SK-N-SH (cell line): ENCODE measurements at regions not wholly inside any gene's neighbourhood (a gene's known extent, or its start where the extent isn't known, plus 50 kb on each side); places are given as distances from the start of the nearest gene placed in this dataset.

ENCODE experiments used
- CTCF ChIA-PET: fragments of 300-600, 350-600 bp; formaldehyde crosslinking; extraction: SDS; loops from one replicate; lab custom pipeline; 2021; lab: Yijun Ruan, JAX
- POLR2A ChIA-PET: fragments of 350-600 bp; sonication (Branson Sonifier 250); formaldehyde crosslinking; extraction: SDS; loops from one replicate; lab custom pipeline; 2020; ENCODE audit warnings: antibody characterized with exemption, inconsistent platforms; lab: Yijun Ruan, JAX
- DNase-seq: peaks from one replicate; pipeline ENCODE4 v3.0.0; 2012
- H2AFZ ChIP-seq: fragments of 200-600 bp; sonication (generic); 2 replicates; pipeline ENCODE4 v1.8.1; 2016; ENCODE audit warnings: antibody characterized with exemption, mild to moderate bottlenecking, low read depth
- H3F3A ChIP-seq: fragments of 200-600 bp; sonication (generic); replicated peaks from 2 replicates; pipeline ENCODE3; 2016; ENCODE audit warnings: antibody characterized with exemption, mild to moderate bottlenecking; ENCODE audit not compliant: insufficient read depth
- H3K27ac ChIP-seq, 2 experiments: fragments of 200-500 bp in 1 of 2; fragments of 200-600 bp in 1 of 2; sonication (Bioruptor generic) in 1 of 2; sonication (generic), shearing (Covaris generic) in 1 of 2; 2 replicates each; pipeline versions ENCODE4 v1.5.1 to v1.6.1; 2014 to 2016; ENCODE audit warnings: low read depth in 2 of 2, inconsistent platforms in 1 of 2, low read length in 1 of 2, mild to moderate bottlenecking in 1 of 2, mixed read lengths in 1 of 2
- H3K27me3 ChIP-seq: fragments of 200-600 bp; sonication (generic), shearing (Covaris generic); 2 replicates; pipeline ENCODE4 v1.6.1; 2016; ENCODE audit warnings: mixed run types; ENCODE audit not compliant: insufficient read depth
- H3K36me3 ChIP-seq, 2 experiments: fragments of 200-500 bp in 1 of 2; fragments of 200-600 bp in 1 of 2; sonication (Bioruptor generic) in 1 of 2; sonication (generic) in 1 of 2; replicated peaks in 1 of 2; 2 replicates each; pipeline versions ENCODE3 to v1.5.1; 2014 to 2016; ENCODE audit warnings: low read length in 1 of 2, mild to moderate bottlenecking in 1 of 2; ENCODE audit not compliant: insufficient read depth in 2 of 2, control insufficient read depth in 1 of 2
- H3K4me1 ChIP-seq, 2 experiments: fragments of 200-500 bp in 1 of 2; fragments of 200-600 bp in 1 of 2; sonication (Bioruptor generic) in 1 of 2; sonication (generic), shearing (Covaris generic) in 1 of 2; 2 replicates each; pipeline versions ENCODE4 v1.5.1 to v1.6.1; 2014 to 2016; ENCODE audit warnings: low read depth in 1 of 2, low read length in 1 of 2, mixed run types in 1 of 2; ENCODE audit not compliant: insufficient read depth in 2 of 2, control insufficient read depth in 1 of 2
- H3K4me2 ChIP-seq: fragments of 200-600 bp; sonication (generic), shearing (Covaris generic); 2 replicates; pipeline ENCODE4 v1.6.1; 2017; ENCODE audit warnings: mixed run types
- H3K4me3 ChIP-seq, 2 experiments: fragments of 200-500 bp in 1 of 2; fragments of 200-600 bp in 1 of 2; sonication (Bioruptor generic) in 1 of 2; sonication (generic), shearing (Covaris generic) in 1 of 2; 2 replicates each; pipeline versions ENCODE4 v1.5.1 to v1.8.1; 2014 to 2016; ENCODE audit warnings: low read depth in 2 of 2, inconsistent platforms in 1 of 2, low read length in 1 of 2, mild to moderate bottlenecking in 1 of 2, mixed read lengths in 1 of 2, moderate library complexity in 1 of 2
- H3K79me2 ChIP-seq: fragments of 200-600 bp; sonication (generic); 2 replicates; pipeline ENCODE4 v1.8.1; 2017; ENCODE audit warnings: mild to moderate bottlenecking; ENCODE audit not compliant: insufficient read depth
- H3K9ac ChIP-seq: fragments of 200-600 bp; sonication (generic); 2 replicates; pipeline ENCODE4 v1.6.1; 2017; ENCODE audit warnings: mixed run types
- H3K9me2 ChIP-seq: fragments of 200-600 bp; sonication (generic); 2 replicates; pipeline ENCODE4 v1.6.1; 2017; ENCODE audit warnings: mixed run types
- H3K9me3 ChIP-seq: fragments of 200-600 bp; sonication (generic); 2 replicates; pipeline ENCODE4 v1.6.1; 2017; ENCODE audit warnings: mixed run types, mild to moderate bottlenecking, moderate library complexity
- H4K20me1 ChIP-seq: fragments of 200-600 bp; sonication (generic); 2 replicates; pipeline ENCODE4 v1.6.1; 2017; ENCODE audit warnings: mild to moderate bottlenecking, mixed run types; ENCODE audit not compliant: insufficient read depth
- CHD2 ChIP-seq: fragments of 150-350 bp; IDR thresholded peaks from 2 replicates; pipeline ENCODE4 v1.6.1; 2018; ENCODE audit warnings: low read length; ENCODE audit not compliant: partially characterized antibody
- EP300 ChIP-seq, 2 experiments: IDR thresholded peaks; 2 replicates each; pipeline versions ENCODE4 v1.4.0 to v1.6.1; 2012; ENCODE audit warnings: borderline replicate concordance in 1 of 2, low read depth in 1 of 2, low read length in 1 of 2
- EZH2phosphoT487 ChIP-seq: fragments of 200-600 bp; sonication (generic); IDR thresholded peaks from 2 replicates; pipeline ENCODE4 v1.6.1; 2017; ENCODE audit warnings: low read depth, mixed run types, mild to moderate bottlenecking, antibody characterized with exemption, moderate library complexity, borderline replicate concordance
- FOXJ3 ChIP-seq: sonication (generic); formaldehyde crosslinking; IDR thresholded peaks from 2 replicates; pipeline ENCODE4 v1.5.1; 2020; ENCODE audit warnings: mild to moderate bottlenecking, missing genetic modification reagents
- JUND ChIP-seq: IDR thresholded peaks from 2 replicates; pipeline ENCODE4 v1.4.0; 2012
- MAX ChIP-seq: IDR thresholded peaks from 2 replicates; pipeline ENCODE4 v1.4.0; 2012; ENCODE audit warnings: low read depth
- NFIC ChIP-seq: IDR thresholded peaks from 2 replicates; pipeline ENCODE4 v1.4.0; 2012; ENCODE audit warnings: borderline replicate concordance
- NRF1 ChIP-seq: IDR thresholded peaks from 2 replicates; pipeline ENCODE4 v1.6.1; 2012; ENCODE audit warnings: low read depth, mild to moderate bottlenecking, low read length
- RCOR1 ChIP-seq: fragments of 150-350 bp; IDR thresholded peaks from 2 replicates; pipeline ENCODE4 v1.6.1; 2017; ENCODE audit warnings: antibody characterized with exemption, low read length
- REST ChIP-seq: IDR thresholded peaks from 2 replicates; pipeline ENCODE4 v1.6.1; 2012; ENCODE audit warnings: mild to moderate bottlenecking, low read depth, low read length, moderate library complexity
- RXRA ChIP-seq: IDR thresholded peaks from 2 replicates; pipeline ENCODE4 v1.4.0; 2012; ENCODE audit warnings: low read depth, mild to moderate bottlenecking, borderline replicate concordance
- SMC3 ChIP-seq: IDR thresholded peaks from 2 replicates; pipeline ENCODE4 v1.6.1; 2012; ENCODE audit warnings: low read depth, low read length, improper control_type of control experiment
- TAF1 ChIP-seq: IDR thresholded peaks from 2 replicates; pipeline ENCODE4 v1.6.1; 2012; ENCODE audit warnings: low read depth, mild to moderate bottlenecking, low read length, moderate library complexity, borderline replicate concordance
- TCF12 ChIP-seq: IDR thresholded peaks from 2 replicates; pipeline ENCODE4 v1.4.0; 2012
- TEAD4 ChIP-seq: IDR thresholded peaks from 2 replicates; pipeline ENCODE4 v1.4.0; 2012; ENCODE audit warnings: mild to moderate bottlenecking, borderline replicate concordance; ENCODE audit not compliant: insufficient read depth
- USF1 ChIP-seq: IDR thresholded peaks from 2 replicates; pipeline ENCODE4 v1.4.0; 2012; ENCODE audit warnings: low read depth, borderline replicate concordance
- USF2 ChIP-seq: fragments of 150-350 bp; IDR thresholded peaks from 2 replicates; pipeline ENCODE4 v1.6.1; 2017; ENCODE audit warnings: antibody characterized with exemption, low read length, low read depth, borderline replicate concordance
- YY1 ChIP-seq: IDR thresholded peaks from 2 replicates; pipeline ENCODE4 v1.4.0; 2012; ENCODE audit warnings: low read depth, mild to moderate bottlenecking
- ZBTB33 ChIP-seq: IDR thresholded peaks from 2 replicates; pipeline ENCODE4 v1.4.0; 2012; ENCODE audit warnings: low read depth, borderline replicate concordance
- WGBS: methylation state at CpG from one replicate; pipeline ENCODE4 v1.1.6; 2017; ENCODE audit warnings: low lambda C conversion rate; 5-methylcytosine and 5-hydroxymethylcytosine counted together

GRCh38 chr6:156013155-156013554, 557.5 kb upstream of the NOX3 start:
- DNase-seq = no peak
- H3K4me3 ChIP-seq = no peak overlapping the region
- H3K79me2 ChIP-seq = no peaks in the 10 kb centered on the region
- H4K20me1 ChIP-seq = no peaks in the 10 kb centered on the region
- no peaks in the 10 kb centered on the region for H3K27me3 ChIP-seq
- TF ChIP-seq NFIC = no peak
- TF ChIP-seq FOXJ3 = no peak
- TF ChIP-seq EP300 (IDR thresholded peaks at IDR 0.05; ENCODE audit: borderline replicate concordance in 1 of 2, low read depth in 1 of 2, low read length in 1 of 2) = no peak
- TF ChIP-seq TCF12 = no peak
- no peak for TF ChIP-seq CHD2
- TF ChIP-seq REST = no peak
- TF ChIP-seq YY1 = no peak
- TF ChIP-seq USF2 = no peak
- TF ChIP-seq TAF1 = no peak
- TF ChIP-seq SMC3 = no peak
- no peak for TF ChIP-seq MAX
- POLR2A ChIA-PET = no interaction called here
- H3K36me3 ChIP-seq = no peaks in the 10 kb centered on the region
- peaks cover 0 to 4% of the 10 kb centered on the region in 2 experiments; a peak in 1 of 4 replicates for H3K4me1 ChIP-seq
- 57% methylated on average over 4 of the region's 4 CpGs for WGBS
- CTCF ChIA-PET = no interaction called here
- H3K4me2 ChIP-seq = no peak overlapping the region
- H3K9me2 ChIP-seq = no peaks in the 10 kb centered on the region
- H3K9ac ChIP-seq = no peak overlapping the region
- H2AFZ ChIP-seq = no peak overlapping the region
- H3F3A ChIP-seq = no peaks in the 10 kb centered on the region
- H3K9me3 ChIP-seq = no peaks in the 10 kb centered on the region
- no peak overlapping the region for H3K27ac ChIP-seq

- no peaks in the 10 kb centered on the region for H3K9me2 ChIP-seq
- no peaks in the 10 kb centered on the region for H3K4me1 ChIP-seq
- no peak overlapping the region for H3K4me2 ChIP-seq
- ChIA-PET POLR2A (no interaction called here), CTCF (no interaction called here)
- H4K20me1 ChIP-seq = no peaks in the 10 kb centered on the region
- H2AFZ ChIP-seq = no peak overlapping the region
- 57% methylated on average over 1 of the region's 1 CpG for WGBS
- no peak overlapping the region for H3K4me3 ChIP-seq
- no peaks in the 10 kb centered on the region for H3K9me3 ChIP-seq
- no peaks in the 10 kb centered on the region for H3K36me3 ChIP-seq
- H3K27me3 ChIP-seq = no peaks in the 10 kb centered on the region
- H3F3A ChIP-seq = no peaks in the 10 kb centered on the region
- no peak overlapping the region for H3K27ac ChIP-seq
- H3K79me2 ChIP-seq = no peaks in the 10 kb centered on the region
- H3K9ac ChIP-seq = no peak overlapping the region
- no peak for DNase-seq
- TF ChIP-seq RXRA (no peak), NRF1 (no peak), TEAD4 (no peak), USF2 (no peak), ZBTB33 (no peak), JUND (no peak), USF1 (no peak), RCOR1 (no peak), EZH2phosphoT487 (no peak)
Measured at GRCh38 chr6:156009656-156010055, 554.0 kb upstream of the NOX3 start.
